Ishikawa (cell line): ENCODE measurements at regions not wholly inside any gene's neighbourhood (a gene's known extent, or its start where the extent isn't known, plus 50 kb on each side); places are given as distances from the start of the nearest gene placed in this dataset.

Source experiments
- CEBPB ChIP-seq: IDR thresholded peaks from 2 replicates; pipeline ENCODE4 v1.6.1; 2012
- CREB1 ChIP-seq: IDR thresholded peaks from 2 replicates; pipeline ENCODE4 v1.6.1; 2012; ENCODE audit warnings: low read depth
- EGR1 ChIP-seq: IDR thresholded peaks from 2 replicates; pipeline ENCODE4 v1.6.1; 2012
- EP300 ChIP-seq: IDR thresholded peaks from 2 replicates; pipeline ENCODE4 v1.6.1; 2012; ENCODE audit warnings: borderline replicate concordance
- FOXM1 ChIP-seq: IDR thresholded peaks from 2 replicates; pipeline ENCODE4 v1.6.1; 2012; ENCODE audit warnings: low read depth, borderline replicate concordance
- MAX ChIP-seq: IDR thresholded peaks from 2 replicates; pipeline ENCODE4 v1.6.1; 2012
- NFIC ChIP-seq: IDR thresholded peaks from 2 replicates; pipeline ENCODE4 v1.6.1; 2012
- RAD21 ChIP-seq: IDR thresholded peaks from 2 replicates; pipeline ENCODE4 v1.6.1; 2012; ENCODE audit warnings: low read depth
- REST ChIP-seq: IDR thresholded peaks from 2 replicates; pipeline ENCODE4 v1.6.1; 2012; ENCODE audit warnings: low read depth, mild to moderate bottlenecking
- TAF1 ChIP-seq: IDR thresholded peaks from 2 replicates; pipeline ENCODE4 v1.6.1; 2012; ENCODE audit warnings: low read depth, mild to moderate bottlenecking
- TCF12 ChIP-seq: IDR thresholded peaks from 2 replicates; pipeline ENCODE4 v1.6.1; 2012; ENCODE audit warnings: low read depth
- TEAD4 ChIP-seq: IDR thresholded peaks from 2 replicates; pipeline ENCODE4 v1.6.1; 2012
- USF1 ChIP-seq: IDR thresholded peaks from 2 replicates; pipeline ENCODE4 v1.6.1; 2012
- YY1 ChIP-seq: IDR thresholded peaks from 2 replicates; pipeline ENCODE4 v1.6.1; 2012; ENCODE audit warnings: low read depth
- ZBTB7A ChIP-seq: IDR thresholded peaks from 2 replicates; pipeline ENCODE4 v1.6.1; 2012; ENCODE audit warnings: low read depth

GRCh38 chr16:86942151-86943051, 364.1 kb downstream of the FOXL1 start:
- TF ChIP-seq TAF1 (no peak), USF1 (no peak), TCF12 (no peak), ZBTB7A (no peak), YY1 (no peak), MAX (no peak), TEAD4 (no peak), NFIC (no peak), REST (no peak), CREB1 (no peak)

GRCh38 chr16:86945166-86945900, 367.0 kb downstream of the FOXL1 start:
- no peak for TF ChIP-seq REST
- TF ChIP-seq TEAD4 = no peak
- no peak for TF ChIP-seq ZBTB7A
- no peak for TF ChIP-seq YY1
- no peak for TF ChIP-seq CREB1
- TF ChIP-seq MAX = no peak
- no peak for TF ChIP-seq TAF1
- TF ChIP-seq USF1 = no peak

- no peak for TF ChIP-seq REST
- no peak for TF ChIP-seq NFIC
- TF ChIP-seq MAX = no peak
- TF ChIP-seq TEAD4 = no peak
- no peak for TF ChIP-seq FOXM1
These were observed 368.0 kb downstream of the FOXL1 start for GRCh38 chr16:86946396-86946795.

GRCh38 chr16:86946981-86947380, 368.6 kb downstream of the FOXL1 start:
- TF ChIP-seq CEBPB (no peak), TAF1 (no peak), REST (no peak), MAX (no peak), EGR1 (no peak), CREB1 (no peak), EP300 (no peak), TEAD4 (no peak), YY1 (no peak), NFIC (no peak), FOXM1 (no peak), ZBTB7A (no peak), RAD21 (no peak), TCF12 (no peak), USF1 (no peak)
